Thyroid gland (tissue), 4 donors: ENCODE measurements at regions not wholly inside any gene's neighbourhood (a gene's known extent, or its start where the extent isn't known, plus 50 kb on each side); places are given as distances from the start of the nearest gene placed in this dataset.

ENCODE experiments used
- POLR2A ChIP-seq, 2 donors: fragments of 450-650 bp; IDR thresholded peaks; one replicate each; pipeline ENCODE4 v1.6.1; 2017; ENCODE audit warnings: antibody characterized with exemption in 2 of 2, mild to moderate bottlenecking in 2 of 2, moderate library complexity in 1 of 2
- TF ChIP-seq, protein P1 (sequence below), 6 experiments: fragments of 200-600 bp in 3 of 6; fragments of 450-650 bp in 3 of 6; sonication (generic) in 3 of 6; IDR thresholded peaks; one replicate each; pipeline ENCODE4 v1.5.1; 2016 to 2019; ENCODE audit warnings: antibody characterized with exemption in 6 of 6, mild to moderate bottlenecking in 2 of 6, inconsistent platforms in 1 of 6, moderate library complexity in 1 of 6

DNA sequence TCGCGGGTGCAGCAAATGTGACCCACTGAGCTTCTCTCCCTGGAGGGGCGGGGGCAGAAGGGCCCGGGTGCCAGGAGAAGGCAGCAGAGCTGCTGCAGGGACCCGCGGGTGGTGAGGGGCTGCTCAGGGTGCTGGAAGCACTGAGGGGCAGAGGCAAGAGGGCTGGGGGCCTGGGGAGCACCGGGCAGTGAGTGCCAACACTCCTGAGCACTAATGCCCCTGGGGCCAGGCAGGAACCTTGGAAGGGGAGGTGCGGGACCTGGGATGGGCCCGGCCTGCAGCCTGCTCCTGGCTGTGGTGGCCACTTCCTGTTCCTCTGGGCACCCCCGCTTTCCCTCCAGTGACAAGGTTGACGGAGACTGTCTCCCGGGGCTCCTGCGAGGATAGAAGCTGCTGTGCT is 66.5 kb upstream of the ADRA2C start:
- TF ChIP-seq, protein P1, sequence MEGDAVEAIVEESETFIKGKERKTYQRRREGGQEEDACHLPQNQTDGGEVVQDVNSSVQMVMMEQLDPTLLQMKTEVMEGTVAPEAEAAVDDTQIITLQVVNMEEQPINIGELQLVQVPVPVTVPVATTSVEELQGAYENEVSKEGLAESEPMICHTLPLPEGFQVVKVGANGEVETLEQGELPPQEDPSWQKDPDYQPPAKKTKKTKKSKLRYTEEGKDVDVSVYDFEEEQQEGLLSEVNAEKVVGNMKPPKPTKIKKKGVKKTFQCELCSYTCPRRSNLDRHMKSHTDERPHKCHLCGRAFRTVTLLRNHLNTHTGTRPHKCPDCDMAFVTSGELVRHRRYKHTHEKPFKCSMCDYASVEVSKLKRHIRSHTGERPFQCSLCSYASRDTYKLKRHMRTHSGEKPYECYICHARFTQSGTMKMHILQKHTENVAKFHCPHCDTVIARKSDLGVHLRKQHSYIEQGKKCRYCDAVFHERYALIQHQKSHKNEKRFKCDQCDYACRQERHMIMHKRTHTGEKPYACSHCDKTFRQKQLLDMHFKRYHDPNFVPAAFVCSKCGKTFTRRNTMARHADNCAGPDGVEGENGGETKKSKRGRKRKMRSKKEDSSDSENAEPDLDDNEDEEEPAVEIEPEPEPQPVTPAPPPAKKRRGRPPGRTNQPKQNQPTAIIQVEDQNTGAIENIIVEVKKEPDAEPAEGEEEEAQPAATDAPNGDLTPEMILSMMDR (IDR thresholded peaks at IDR 0.05): no peak
- TF ChIP-seq POLR2A (IDR thresholded peaks at IDR 0.05): no peak
